Heart left ventricle (tissue), 16 donors: ENCODE measurements at regions not wholly inside any gene's neighbourhood (a gene's known extent, or its start where the extent isn't known, plus 50 kb on each side); places are given as distances from the start of the nearest gene placed in this dataset.

Experiments
- ATAC-seq, 4 donors: fragments of 200-7000 bp; cut with Tn5 transposase; one replicate each; pipeline ENCODE4 v1.9.1; 2020 to 2022; ENCODE audit warnings: moderate library complexity in 4 of 4, mild to moderate bottlenecking in 3 of 4, moderate number of reproducible peaks in 1 of 4
- DNase-seq, 5 donors: peaks; one replicate each; pipeline ENCODE4 v3.0.0-alpha.2; 2020
- H3K27ac ChIP-seq, 12 donors: fragments of 200-600 bp; sonication (generic) in 4 of 12; one replicate each; pipeline versions ENCODE4 v1.5.0 to v1.8.0; 2016 to 2022; ENCODE audit warnings: mild to moderate bottlenecking in 2 of 12
- H3K27me3 ChIP-seq, 9 donors: fragments of 200-600 bp; sonication (generic) in 2 of 9; one replicate each; pipeline versions ENCODE4 v1.5.1 to v1.8.0; 2016 to 2022; ENCODE audit warnings: mild to moderate bottlenecking in 3 of 9
- H3K36me3 ChIP-seq, 9 donors: fragments of 200-600 bp; sonication (generic) in 2 of 9; one replicate each; pipeline versions ENCODE4 v1.5.0 to v1.8.0; 2018 to 2022; ENCODE audit warnings: mild to moderate bottlenecking in 2 of 9
- H3K4me1 ChIP-seq, 12 donors: fragments of 200-600 bp; sonication (generic) in 4 of 12; one replicate each; pipeline versions ENCODE4 v1.5.0 to v1.8.0; 2016 to 2022; ENCODE audit warnings: mild to moderate bottlenecking in 3 of 12
- H3K4me3 ChIP-seq, 12 donors: fragments of 200-600 bp; sonication (generic) in 4 of 12; one replicate each; pipeline versions ENCODE4 v1.5.0 to v1.8.0; 2017 to 2022; ENCODE audit warnings: mild to moderate bottlenecking in 9 of 12, moderate library complexity in 4 of 12
- H3K9me3 ChIP-seq, 12 donors: fragments of 200-600 bp; sonication (generic) in 4 of 12; one replicate each; pipeline versions ENCODE4 v1.5.0 to v1.8.0; 2016 to 2022; ENCODE audit warnings: mild to moderate bottlenecking in 1 of 12
- CTCF ChIP-seq, 12 donors: fragments of 200-600 bp; sonication (generic) in 4 of 12; IDR thresholded peaks; one replicate each; pipeline versions ENCODE4 v1.5.0 to v1.8.0; 2018 to 2022; ENCODE audit warnings: antibody characterized with exemption in 12 of 12, mild to moderate bottlenecking in 5 of 12
- POLR2A ChIP-seq, 2 donors: fragments of 450-650 bp; IDR thresholded peaks; one replicate each; pipeline ENCODE4 v1.6.1; 2017; ENCODE audit warnings: antibody characterized with exemption in 2 of 2, mild to moderate bottlenecking in 2 of 2, moderate library complexity in 2 of 2
- WGBS, 4 donors: extraction: QIAGEN DNeasy Blood & Tissue Kit in 2 of 4; methylation state at CpG; one replicate each; pipeline versions ENCODE4 v1.1.5 to v1.1.7; 2013 to 2018; 5-methylcytosine and 5-hydroxymethylcytosine counted together
- intact Hi-C, 10 donors: fragments of 100-400 bp; cut with DNase I; formaldehyde crosslinking; loops; one replicate each; pipeline versions ENCODE4 v1.11.1 to v1.14.2; 2022
- donor health status: ischemic (EF 13 %, LVEDD 7.1; RV severe dilation, severe dysfunction).
- donor health status: healthy with polysubstance abuse.
- donor health status: DM: no; HTN: yes; CAD: no.
- donor health status: DM: no; HTN: no; CAD: no.
- donor health status: ischemic (EF 25% LVEDD 6.9; RV normal size, moderate dysfunction).
- donor health status: ischemic (EF 25% LVEDD 5.7; RV mildly dilated, moderate dysfunction).
- donor health status: healthy.
- donor health status: DM: yes; HTN: yes; CAD: no.
- donor health status: ischemic (EF 35%, LVEDD 5.7; RV mildly dilated, moderate dysfunction).
- donor health status: nonischemic (EF 11% LVEDD 7.7; RV severe dilation, severe dysfunction).
- donor health status: DM: yes; HTN: yes; CAD: no.
- donor health status: PGD.
- donor health status: ischemic (EF 29% LVEDD 5.4; RV normal size, mild dysfunction).
- donor health status: nonischemic (EF 23%, LVEDD 6.1; RV moderate dilation, normal function).

GRCh38 chr5:38022631-38023030 is 182.8 kb upstream of the GDNF start:
- Histone ChIP-seq H3K27ac (no peak overlapping the region), H3K27me3 (no peaks in the 10 kb centered on the region), H3K9me3 (no peaks in the 10 kb centered on the region), H3K4me3 (no peak overlapping the region), H3K36me3 (no peaks in the 10 kb centered on the region), H3K4me1 (no peaks in the 10 kb centered on the region)
- no peak for TF ChIP-seq CTCF (IDR thresholded peaks at IDR 0.05)
- no peak for TF ChIP-seq POLR2A (IDR thresholded peaks at IDR 0.05)
- ATAC-seq (no peak), DNase-seq (no peak)
- WGBS, 4 donors, result 66 to 78% (median 70%) methylated on average over 4 of the region's 4 CpGs
- intact Hi-C loops, result no loop called here

- Histone ChIP-seq H3K9me3 (no peaks in the 10 kb centered on the region), H3K36me3 (no peaks in the 10 kb centered on the region), H3K27ac (no peak overlapping the region), H3K4me1 (no peaks in the 10 kb centered on the region), H3K27me3 (no peaks in the 10 kb centered on the region), H3K4me3 (no peak overlapping the region)
- intact Hi-C loops, result loop anchor here in 1 of 10 donors (10.0 kb wide), 1 partner anchor 173 kb away; the partner anchor contains the start of gene GDNF
- ATAC-seq (no peak), DNase-seq (no peak)
- 84 to 88% (median 86%) methylated on average over 6 of the region's 6 CpGs for WGBS, 4 donors
- TF ChIP-seq CTCF (IDR thresholded peaks at IDR 0.05) (no peak), POLR2A (IDR thresholded peaks at IDR 0.05) (no peak)
Measured at GRCh38 chr5:38018016-38018415, 178.2 kb upstream of the GDNF start.

GRCh38 chr5:38013107-38013506 is 173.3 kb upstream of the GDNF start:
- intact Hi-C loops, result loop anchor here in 1 of 10 donors (10.0 kb wide), 1 partner anchor 168 kb away; the partner anchor contains the start of gene GDNF
- Histone ChIP-seq H3K9me3 (no peaks in the 10 kb centered on the region), H3K36me3 (no peaks in the 10 kb centered on the region), H3K27ac (no peak overlapping the region), H3K4me1 (no peaks in the 10 kb centered on the region), H3K4me3 (no peak overlapping the region), H3K27me3 (no peaks in the 10 kb centered on the region)
- ATAC-seq (no peak), DNase-seq (no peak)
- WGBS, 4 donors, result 81 to 84% (median 82%) methylated on average over 3 of the region's 3 CpGs
- no peak for TF ChIP-seq CTCF (IDR thresholded peaks at IDR 0.05)
- TF ChIP-seq POLR2A (IDR thresholded peaks at IDR 0.05), result no peak

- DNase-seq (no peak), ATAC-seq (no peak)
- WGBS, 4 donors, result 58 to 81% (median 79%) methylated on average over 3 of the region's 3 CpGs
- TF ChIP-seq POLR2A (IDR thresholded peaks at IDR 0.05) (no peak), CTCF (IDR thresholded peaks at IDR 0.05) (no peak)
- intact Hi-C loops, result loop anchor here in 1 of 10 donors (10.0 kb wide), 1 partner anchor 167 kb away; the partner anchor contains the start of gene GDNF
- Histone ChIP-seq H3K9me3 (no peaks in the 10 kb centered on the region), H3K36me3 (no peaks in the 10 kb centered on the region), H3K27ac (no peak overlapping the region), H3K4me1 (no peaks in the 10 kb centered on the region), H3K4me3 (no peak overlapping the region), H3K27me3 (no peaks in the 10 kb centered on the region)
Measured at GRCh38 chr5:38011668-38012188, 171.9 kb upstream of the GDNF start.
